ENCODE measurements at regions not wholly inside any gene's neighbourhood (a gene's known extent, or its start where the extent isn't known, plus 50 kb on each side); places are given as distances from the start of the nearest gene placed in this dataset.

GRCh38 chr18:46296656-46297055 is 192.5 kb downstream of the HAUS1 start:
- TF ChIP-seq CTCF (IDR thresholded peaks at IDR 0.05), result no peak
- no peak for TF ChIP-seq POLR2A (IDR thresholded peaks at IDR 0.05)
